Adrenal gland (tissue), 5 donors: ENCODE measurements at regions not wholly inside any gene's neighbourhood (a gene's known extent, or its start where the extent isn't known, plus 50 kb on each side); places are given as distances from the start of the nearest gene placed in this dataset.

Experiments
- CTCF ChIP-seq, 6 experiments: fragments of 450-650 bp in 4 of 6; fragments of 200-600 bp in 2 of 6; sonication (generic) in 1 of 6; IDR thresholded peaks; 1 replicate in 5 of 6; 2 replicates in 1 of 6; pipeline versions ENCODE4 v1.5.1 to v1.8.0; 2016 to 2021; ENCODE audit warnings: antibody characterized with exemption in 6 of 6, mild to moderate bottlenecking in 2 of 6, moderate library complexity in 1 of 6
- POLR2A ChIP-seq, 2 donors: fragments of 450-650 bp; IDR thresholded peaks; one replicate each; pipeline ENCODE4 v1.6.1; 2017; ENCODE audit warnings: antibody characterized with exemption in 2 of 2, mild to moderate bottlenecking in 2 of 2, moderate library complexity in 1 of 2
- donor health status: DM: no; HTN: no; CAD: no.

- TF ChIP-seq CTCF (IDR thresholded peaks at IDR 0.05) (no peak), POLR2A (IDR thresholded peaks at IDR 0.05) (no peak)
These were observed 214.5 kb downstream of the SNX18 start for GRCh38 chr5:54732108-54732507.
